Gastrocnemius medialis (tissue), 4 donors: ENCODE measurements at regions not wholly inside any gene's neighbourhood (a gene's known extent, or its start where the extent isn't known, plus 50 kb on each side); places are given as distances from the start of the nearest gene placed in this dataset.

Experiments
- POLR2A ChIP-seq, 2 donors: fragments of 450-650 bp; IDR thresholded peaks; one replicate each; pipeline ENCODE4 v1.6.1; 2017; ENCODE audit warnings: antibody characterized with exemption in 2 of 2, mild to moderate bottlenecking in 2 of 2, moderate library complexity in 2 of 2
- TF ChIP-seq, protein P1 (sequence below), 5 experiments: fragments of 450-650 bp in 3 of 5; fragments of 200-600 bp in 2 of 5; sonication (generic) in 2 of 5; IDR thresholded peaks in 4 of 5; conservative IDR thresholded peaks in 1 of 5; 1 replicate in 4 of 5; 2 replicates in 1 of 5; pipeline ENCODE4 v1.5.1; 2016 to 2019; ENCODE audit warnings: antibody characterized with exemption in 5 of 5, mild to moderate bottlenecking in 3 of 5, moderate library complexity in 3 of 5

DNA sequence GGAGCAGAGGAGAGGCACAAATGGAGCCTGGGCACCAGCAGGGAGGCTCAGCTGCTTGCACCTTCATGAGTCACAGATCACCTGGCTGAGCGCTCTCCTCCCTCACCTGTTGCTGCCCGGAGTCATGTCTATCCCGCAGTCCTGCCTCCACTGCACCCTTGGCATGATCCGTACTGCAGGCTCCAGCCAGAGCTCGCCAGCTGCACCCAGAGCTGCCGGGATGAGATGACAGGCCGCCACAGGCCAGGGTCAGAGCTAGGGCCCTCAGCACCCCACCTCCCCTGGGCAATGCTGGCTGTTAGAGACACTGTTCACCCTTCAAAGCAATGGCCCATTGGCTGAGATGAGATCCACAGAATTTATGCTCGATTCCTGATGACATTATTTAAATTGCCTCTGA is 702.8 kb downstream of the TBC1D22A start:
- TF ChIP-seq, protein P1, sequence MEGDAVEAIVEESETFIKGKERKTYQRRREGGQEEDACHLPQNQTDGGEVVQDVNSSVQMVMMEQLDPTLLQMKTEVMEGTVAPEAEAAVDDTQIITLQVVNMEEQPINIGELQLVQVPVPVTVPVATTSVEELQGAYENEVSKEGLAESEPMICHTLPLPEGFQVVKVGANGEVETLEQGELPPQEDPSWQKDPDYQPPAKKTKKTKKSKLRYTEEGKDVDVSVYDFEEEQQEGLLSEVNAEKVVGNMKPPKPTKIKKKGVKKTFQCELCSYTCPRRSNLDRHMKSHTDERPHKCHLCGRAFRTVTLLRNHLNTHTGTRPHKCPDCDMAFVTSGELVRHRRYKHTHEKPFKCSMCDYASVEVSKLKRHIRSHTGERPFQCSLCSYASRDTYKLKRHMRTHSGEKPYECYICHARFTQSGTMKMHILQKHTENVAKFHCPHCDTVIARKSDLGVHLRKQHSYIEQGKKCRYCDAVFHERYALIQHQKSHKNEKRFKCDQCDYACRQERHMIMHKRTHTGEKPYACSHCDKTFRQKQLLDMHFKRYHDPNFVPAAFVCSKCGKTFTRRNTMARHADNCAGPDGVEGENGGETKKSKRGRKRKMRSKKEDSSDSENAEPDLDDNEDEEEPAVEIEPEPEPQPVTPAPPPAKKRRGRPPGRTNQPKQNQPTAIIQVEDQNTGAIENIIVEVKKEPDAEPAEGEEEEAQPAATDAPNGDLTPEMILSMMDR (IDR thresholded peaks at IDR 0.05 in 4 of 5, conservative IDR thresholded peaks at IDR 0.05 in 1 of 5): no peak
- TF ChIP-seq POLR2A (IDR thresholded peaks at IDR 0.05): no peak
